K562 (cell line): ENCODE measurements at regions not wholly inside any gene's neighbourhood (a gene's known extent, or its start where the extent isn't known, plus 50 kb on each side); places are given as distances from the start of the nearest gene placed in this dataset.

Source experiments
- ATAC-seq: fragments of 200-7000 bp; cut with Tn5 transposase; 3 replicates; pipeline ENCODE4 v1.9.1; 2020; ENCODE audit warnings: moderate library complexity
- BruUV-seq: library from RNA; stranded (reverse); fragments of 400-500 nt; replicated peaks from 2 replicates; lab custom pipeline; 2021; lab: Mats Ljungman, UMichigan
- CTCF ChIA-PET: fragments of 300-600 bp; formaldehyde crosslinking; extraction: SDS; loops from one replicate; lab custom pipeline; 2021; ENCODE audit warnings: low intra/inter-chr PET ratio; lab: Yijun Ruan, JAX
- POLR2A ChIA-PET: fragments of 300-600, 350-650 bp; sonication (Branson Sonifier 250); formaldehyde crosslinking; extraction: SDS; loops from one replicate; lab custom pipeline; 2021; ENCODE audit warnings: antibody characterized with exemption, inconsistent platforms; lab: Yijun Ruan, JAX
- DNase-seq, 4 experiments: peaks; one replicate each; pipeline versions ENCODE4 v3.0.0 to v3.0.0-alpha.2; 2011 to 2018; ENCODE audit warnings: low spot score in 3 of 4, mixed read lengths in 3 of 4; ENCODE audit errors: extremely low read depth in 1 of 4
- FAIRE-seq: peaks from 2 replicates; lab custom pipeline; 2011; peaks lifted over from hg19 to GRCh38; lab: Jason Lieb, UNC
- H2AFZ ChIP-seq: 2 replicates; pipeline ENCODE4 v1.6.0; 2011; ENCODE audit warnings: low read depth, low read length, control low read depth, inconsistent platforms
- H3K27ac ChIP-seq: fragments of 200-600 bp; 3 replicates; pipeline ENCODE4 v1.8.0; 2011; ENCODE audit warnings: low read depth, mild to moderate bottlenecking, control low read depth, inconsistent platforms, low read length, moderate library complexity, mixed read lengths; ENCODE audit errors: extremely low read depth
- H3K27me3 ChIP-seq, 2 experiments: fragments of 300-600 bp in 1 of 2; 2 replicates in 1 of 2; 3 replicates in 1 of 2; pipeline versions ENCODE4 v1.6.0 to v1.8.0; 2011; ENCODE audit warnings: inconsistent platforms in 2 of 2, low read length in 2 of 2, mild to moderate bottlenecking in 1 of 2, mixed read lengths in 1 of 2, moderate library complexity in 1 of 2; ENCODE audit not compliant: control insufficient read depth in 2 of 2, insufficient read depth in 2 of 2
- H3K36me3 ChIP-seq: fragments of 300-600 bp; 3 replicates; pipeline ENCODE4 v1.8.0; 2011; ENCODE audit warnings: mild to moderate bottlenecking, low read length, inconsistent platforms; ENCODE audit not compliant: control insufficient read depth, insufficient read depth
- H3K4me1 ChIP-seq, 2 experiments: fragments of 200-600 bp in 1 of 2; replicated peaks in 1 of 2; 2 replicates in 1 of 2; 3 replicates in 1 of 2; pipeline versions ENCODE4 v1.5.1 to v1.8.0; 2011; ENCODE audit warnings: inconsistent platforms in 2 of 2, low read length in 2 of 2, mild to moderate bottlenecking in 1 of 2, mixed read lengths in 1 of 2, moderate library complexity in 1 of 2; ENCODE audit not compliant: control insufficient read depth in 2 of 2, insufficient read depth in 2 of 2
- H3K4me2 ChIP-seq: 2 replicates; pipeline ENCODE4 v1.6.1; 2011; ENCODE audit warnings: low read length, control low read depth, inconsistent platforms, mixed read lengths; ENCODE audit not compliant: insufficient read depth
- H3K4me3 ChIP-seq: fragments of 200-600 bp; sonication (generic), shearing (Covaris generic); 2 replicates; pipeline ENCODE4 v1.5.1; 2016; ENCODE audit warnings: control low read depth, inconsistent platforms
- H3K79me2 ChIP-seq: fragments of 200-600 bp; 3 replicates; pipeline ENCODE4 v1.8.0; 2011; ENCODE audit warnings: low read length, inconsistent platforms; ENCODE audit not compliant: control insufficient read depth, insufficient read depth
- H3K9ac ChIP-seq, 2 experiments: 2 replicates each; pipeline versions ENCODE4 v1.6.0 to v1.6.1; 2011; ENCODE audit warnings: low read depth in 2 of 2, low read length in 2 of 2, control low read depth in 1 of 2, inconsistent platforms in 1 of 2, mild to moderate bottlenecking in 1 of 2, mixed read lengths in 1 of 2; ENCODE audit not compliant: insufficient read depth in 1 of 2
- H3K9me1 ChIP-seq: one replicate; pipeline ENCODE4 v1.6.0; 2011; ENCODE audit warnings: inconsistent platforms, mild to moderate bottlenecking, low read length, moderate library complexity; ENCODE audit not compliant: control insufficient read depth, insufficient read depth
- H3K9me3 ChIP-seq: replicated peaks from 2 replicates; pipeline ENCODE4 v1.5.1; 2011; ENCODE audit warnings: low read depth, low read length, inconsistent platforms; ENCODE audit not compliant: control insufficient read depth, insufficient read depth
- H4K20me1 ChIP-seq: replicated peaks from 2 replicates; pipeline ENCODE4 v1.6.1; 2011; ENCODE audit warnings: low read length, inconsistent platforms, mixed read lengths; ENCODE audit not compliant: control insufficient read depth, insufficient read depth
- BMI1 ChIP-seq: fragments of 150-350 bp; IDR thresholded peaks from 2 replicates; pipeline ENCODE4 v1.6.1; 2014; ENCODE audit warnings: low read length
- DDX20 ChIP-seq: fragments of 450-650 bp; IDR thresholded peaks from 2 replicates; pipeline ENCODE4 v1.6.1; 2016; ENCODE audit warnings: missing genetic modification characterization, low read depth, mild to moderate bottlenecking, missing compliant biosample characterization, moderate library complexity
- ETV5 ChIP-seq: sonication (generic); formaldehyde crosslinking; IDR thresholded peaks from 2 replicates; pipeline ENCODE4 v1.4.0; 2020; ENCODE audit warnings: low read depth, mild to moderate bottlenecking, missing genetic modification reagents
- FIP1L1 ChIP-seq: fragments of 200-400 bp; formaldehyde crosslinking; IDR thresholded peaks from 2 replicates; pipeline ENCODE4 v1.6.1; 2018; ENCODE audit warnings: mild to moderate bottlenecking, low read depth, low read length; ENCODE audit not compliant: poor library complexity, severe bottlenecking
- KLF13 ChIP-seq: fragments of 450-650 bp; IDR thresholded peaks from 2 replicates; pipeline ENCODE4 v1.6.1; 2016; ENCODE audit warnings: missing genetic modification characterization, low read depth, mild to moderate bottlenecking, missing compliant biosample characterization, moderate library complexity, borderline replicate concordance
- ZNF184 ChIP-seq: sonication (generic); formaldehyde crosslinking; IDR thresholded peaks from 2 replicates; pipeline ENCODE4 v1.5.0; 2020; ENCODE audit warnings: missing genetic modification reagents
- ZNF212 ChIP-seq: fragments of 450-650 bp; formaldehyde crosslinking; IDR thresholded peaks from 2 replicates; pipeline ENCODE4 v1.4.0; 2020; ENCODE audit warnings: mild to moderate bottlenecking
- ZNF766 ChIP-seq: fragments of 200-800 bp; sonication (Bioruptor generic); conservative IDR thresholded peaks from 2 replicates; pipeline ENCODE4 v1.6.1; 2016; ENCODE audit warnings: missing genetic modification characterization, missing compliant biosample characterization
- ZSCAN32 ChIP-seq: fragments of 450-650 bp; formaldehyde crosslinking; IDR thresholded peaks from 2 replicates; pipeline ENCODE4 v1.4.0; 2020; ENCODE audit warnings: mild to moderate bottlenecking, moderate library complexity
- WGBS: fragments of 100-300 bp; shearing (Covaris generic); methylation state at CpG from one replicate; pipeline ENCODE4 v1.1.6; 2016; ENCODE audit warnings: low coverage, mixed read lengths; ENCODE audit not compliant: insufficient coverage; ENCODE audit errors: missing lambda C conversion rate; 5-methylcytosine and 5-hydroxymethylcytosine counted together
- in situ Hi-C: fragments of 300-500 bp; cut with MboI; formaldehyde crosslinking; loops from 4 replicates; pipeline ENCODE4 v1.15.0; 2018; ENCODE audit warnings: inconsistent platforms, mixed read lengths
- intact Hi-C: fragments of 100-400 bp; cut with micrococcal nuclease; formaldehyde crosslinking; loops from 2 replicates; pipeline ENCODE4 v1.14.2; 2022
- TF ChIP-seq, protein P1 (sequence below): conservative IDR thresholded peaks from 2 replicates; pipeline ENCODE4 v1.6.1; 2011; ENCODE audit warnings: low read depth, mild to moderate bottlenecking, low read length; ENCODE audit not compliant: control insufficient read depth
- TF ChIP-seq, protein P2 (sequence below): sonication (generic); formaldehyde crosslinking; IDR thresholded peaks from 2 replicates; pipeline ENCODE4 v1.5.0; 2020; ENCODE audit warnings: missing genetic modification reagents
- TF ChIP-seq, protein P3 (sequence below): fragments of 450-650 bp; IDR thresholded peaks from 2 replicates; pipeline ENCODE4 v1.6.1; 2016; ENCODE audit warnings: borderline replicate concordance

DNA sequence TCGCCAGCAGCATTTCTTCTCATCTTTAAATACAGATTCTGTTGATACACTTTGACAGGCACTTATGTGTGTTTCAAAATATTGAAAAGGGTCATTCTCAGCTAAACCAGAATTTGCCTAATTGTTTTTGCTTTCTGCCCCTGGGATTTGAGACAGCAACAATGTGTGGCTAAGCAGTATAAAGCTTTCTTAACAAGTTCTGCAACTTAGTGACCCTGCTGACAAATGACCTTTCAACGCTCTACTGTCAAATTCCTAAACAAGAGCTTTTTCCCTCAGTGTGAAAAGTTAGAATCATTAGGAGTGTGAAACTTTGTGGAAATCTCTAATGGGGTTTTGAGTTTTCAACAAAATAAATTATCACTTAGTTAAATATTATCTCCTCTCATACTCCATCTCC, 414.6 kb downstream of the RFPL4B start:
- H3K9me1 ChIP-seq, result no peaks in the 10 kb centered on the region
- TF ChIP-seq ZNF184 (no peak), ZNF766 (CRISPR knock-in tag) (no peak), KLF13 (no peak), BMI1 (no peak), ETV5 (CRISPR knock-in tag) (no peak), FIP1L1 (no peak), DDX20 (tag) (no peak), ZNF212 (no peak), ZSCAN32 (no peak)
- TF ChIP-seq, protein P1, sequence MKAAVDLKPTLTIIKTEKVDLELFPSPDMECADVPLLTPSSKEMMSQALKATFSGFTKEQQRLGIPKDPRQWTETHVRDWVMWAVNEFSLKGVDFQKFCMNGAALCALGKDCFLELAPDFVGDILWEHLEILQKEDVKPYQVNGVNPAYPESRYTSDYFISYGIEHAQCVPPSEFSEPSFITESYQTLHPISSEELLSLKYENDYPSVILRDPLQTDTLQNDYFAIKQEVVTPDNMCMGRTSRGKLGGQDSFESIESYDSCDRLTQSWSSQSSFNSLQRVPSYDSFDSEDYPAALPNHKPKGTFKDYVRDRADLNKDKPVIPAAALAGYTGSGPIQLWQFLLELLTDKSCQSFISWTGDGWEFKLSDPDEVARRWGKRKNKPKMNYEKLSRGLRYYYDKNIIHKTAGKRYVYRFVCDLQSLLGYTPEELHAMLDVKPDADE, result no peak
- TF ChIP-seq, protein P2, sequence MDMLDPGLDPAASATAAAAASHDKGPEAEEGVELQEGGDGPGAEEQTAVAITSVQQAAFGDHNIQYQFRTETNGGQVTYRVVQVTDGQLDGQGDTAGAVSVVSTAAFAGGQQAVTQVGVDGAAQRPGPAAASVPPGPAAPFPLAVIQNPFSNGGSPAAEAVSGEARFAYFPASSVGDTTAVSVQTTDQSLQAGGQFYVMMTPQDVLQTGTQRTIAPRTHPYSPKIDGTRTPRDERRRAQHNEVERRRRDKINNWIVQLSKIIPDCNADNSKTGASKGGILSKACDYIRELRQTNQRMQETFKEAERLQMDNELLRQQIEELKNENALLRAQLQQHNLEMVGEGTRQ (CRISPR knock-in tag), result no peak
- TF ChIP-seq, protein P3, sequence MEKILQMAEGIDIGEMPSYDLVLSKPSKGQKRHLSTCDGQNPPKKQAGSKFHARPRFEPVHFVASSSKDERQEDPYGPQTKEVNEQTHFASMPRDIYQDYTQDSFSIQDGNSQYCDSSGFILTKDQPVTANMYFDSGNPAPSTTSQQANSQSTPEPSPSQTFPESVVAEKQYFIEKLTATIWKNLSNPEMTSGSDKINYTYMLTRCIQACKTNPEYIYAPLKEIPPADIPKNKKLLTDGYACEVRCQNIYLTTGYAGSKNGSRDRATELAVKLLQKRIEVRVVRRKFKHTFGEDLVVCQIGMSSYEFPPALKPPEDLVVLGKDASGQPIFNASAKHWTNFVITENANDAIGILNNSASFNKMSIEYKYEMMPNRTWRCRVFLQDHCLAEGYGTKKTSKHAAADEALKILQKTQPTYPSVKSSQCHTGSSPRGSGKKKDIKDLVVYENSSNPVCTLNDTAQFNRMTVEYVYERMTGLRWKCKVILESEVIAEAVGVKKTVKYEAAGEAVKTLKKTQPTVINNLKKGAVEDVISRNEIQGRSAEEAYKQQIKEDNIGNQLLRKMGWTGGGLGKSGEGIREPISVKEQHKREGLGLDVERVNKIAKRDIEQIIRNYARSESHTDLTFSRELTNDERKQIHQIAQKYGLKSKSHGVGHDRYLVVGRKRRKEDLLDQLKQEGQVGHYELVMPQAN, result no peak
- intact Hi-C loops, result no loop called here
- ChIA-PET POLR2A (no interaction called here), CTCF (no interaction called here)
- H3K4me1 ChIP-seq, result no peaks in the 10 kb centered on the region
- no peaks in the 10 kb centered on the region for H3K27me3 ChIP-seq
- no peak overlapping the region for H3K27ac ChIP-seq
- no peak overlapping the region for H3K9ac ChIP-seq
- no peaks in the 10 kb centered on the region for H3K9me3 ChIP-seq
- no peaks in the 10 kb centered on the region for H4K20me1 ChIP-seq
- no peaks in the 10 kb centered on the region for H3K79me2 ChIP-seq
- no peak overlapping the region for H3K4me3 ChIP-seq
- no peak for FAIRE-seq
- no peak overlapping the region for H2AFZ ChIP-seq
- 0% methylated on average over 2 of the region's 2 CpGs for WGBS
- in situ Hi-C loops, result no loop called here
- no peak for DNase-seq
- no TSS peak for BruUV-seq
- no peak overlapping the region for H3K4me2 ChIP-seq
- ATAC-seq, result no peak
- H3K36me3 ChIP-seq, result no peaks in the 10 kb centered on the region
